GM20431 (cell line): ENCODE measurements at regions not wholly inside any gene's neighbourhood (a gene's known extent, or its start where the extent isn't known, plus 50 kb on each side); places are given as distances from the start of the nearest gene placed in this dataset.

Experiments used
- in situ Hi-C: fragments of 300-500 bp; cut with MseI, MboI; formaldehyde crosslinking; loops from one replicate; pipeline ENCODE4 v1.15.0; 2020; ENCODE audit warnings: low sequenced_read_pairs; ENCODE audit not compliant: unreplicated experiment

- in situ Hi-C loops = no loop called here
Measured at GRCh38 chr3:106245400-106245799, 376.6 kb upstream of the CBLB start.

DNA sequence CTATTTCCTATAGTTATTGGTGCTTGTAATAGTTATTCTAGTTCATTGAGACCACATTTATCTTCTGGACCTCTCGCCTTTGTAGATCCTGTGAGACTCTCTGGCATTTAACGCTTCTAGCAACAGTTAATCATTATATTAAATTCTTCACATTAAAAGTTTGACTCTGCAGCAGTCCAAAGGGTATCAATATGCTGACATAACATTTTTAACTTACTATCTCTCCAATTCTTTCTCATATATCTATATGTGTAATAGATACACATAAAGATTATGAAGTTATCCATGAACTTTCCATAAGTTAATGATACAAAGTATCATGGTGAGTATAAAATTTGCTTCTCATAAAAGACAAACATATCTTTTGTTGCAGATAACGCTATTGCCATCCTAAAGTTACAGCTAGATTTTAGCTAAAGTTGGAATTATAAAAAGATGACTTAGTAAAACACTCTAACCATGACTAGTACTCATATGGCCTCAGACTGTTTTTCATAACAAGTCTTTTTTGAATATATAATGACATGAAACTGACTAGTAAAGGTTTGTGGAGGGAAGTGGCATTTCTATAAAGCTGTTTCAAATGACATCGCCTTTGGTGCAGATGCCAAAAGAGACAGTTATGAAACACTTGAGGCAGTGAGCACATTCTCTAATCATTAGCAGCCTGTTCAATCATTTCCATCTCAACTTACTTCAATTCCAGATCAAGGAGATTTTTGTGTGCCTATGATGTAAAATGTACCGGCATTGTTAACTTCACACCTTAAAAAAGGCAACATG is 379.3 kb upstream of the CBLB start:
- in situ Hi-C loops = no loop called here

DNA sequence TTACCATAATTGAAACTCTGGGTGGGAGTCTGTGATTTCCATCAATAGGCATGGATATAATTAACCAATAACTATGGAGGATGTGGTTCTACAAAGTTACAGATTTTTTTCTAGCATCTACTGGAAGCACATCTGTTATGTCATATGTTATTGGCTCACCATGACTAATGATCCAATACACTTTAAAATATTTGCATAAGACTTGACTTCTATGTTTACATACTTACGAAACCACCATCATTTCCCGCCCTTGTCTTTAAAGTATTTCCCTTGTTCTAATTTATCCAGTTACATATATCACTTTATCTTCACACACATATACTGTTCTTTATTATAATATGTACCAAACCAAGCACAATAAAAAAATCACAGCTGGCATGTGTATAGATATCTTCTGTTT is 380.3 kb upstream of the CBLB start:
- in situ Hi-C loops = no loop called here

DNA sequence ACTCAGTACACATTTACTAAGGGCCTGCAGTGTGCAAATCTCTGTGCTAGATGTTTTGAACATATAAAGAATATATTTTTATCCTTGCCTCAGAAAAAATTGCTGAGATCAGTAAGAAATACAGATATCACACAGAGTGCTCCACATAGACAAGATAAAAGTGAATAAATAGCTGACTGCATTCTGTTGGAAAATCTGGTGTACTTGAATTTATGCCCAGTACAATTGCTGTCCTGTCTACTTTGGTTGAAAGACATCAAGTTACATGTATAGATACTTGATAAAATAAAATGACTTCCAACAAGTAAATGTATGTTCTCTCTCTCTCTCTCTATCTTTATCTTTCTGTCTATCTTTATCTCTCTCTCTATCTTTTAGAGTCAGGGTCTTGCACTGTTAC is 381.2 kb upstream of the CBLB start:
- in situ Hi-C loops = no loop called here

DNA sequence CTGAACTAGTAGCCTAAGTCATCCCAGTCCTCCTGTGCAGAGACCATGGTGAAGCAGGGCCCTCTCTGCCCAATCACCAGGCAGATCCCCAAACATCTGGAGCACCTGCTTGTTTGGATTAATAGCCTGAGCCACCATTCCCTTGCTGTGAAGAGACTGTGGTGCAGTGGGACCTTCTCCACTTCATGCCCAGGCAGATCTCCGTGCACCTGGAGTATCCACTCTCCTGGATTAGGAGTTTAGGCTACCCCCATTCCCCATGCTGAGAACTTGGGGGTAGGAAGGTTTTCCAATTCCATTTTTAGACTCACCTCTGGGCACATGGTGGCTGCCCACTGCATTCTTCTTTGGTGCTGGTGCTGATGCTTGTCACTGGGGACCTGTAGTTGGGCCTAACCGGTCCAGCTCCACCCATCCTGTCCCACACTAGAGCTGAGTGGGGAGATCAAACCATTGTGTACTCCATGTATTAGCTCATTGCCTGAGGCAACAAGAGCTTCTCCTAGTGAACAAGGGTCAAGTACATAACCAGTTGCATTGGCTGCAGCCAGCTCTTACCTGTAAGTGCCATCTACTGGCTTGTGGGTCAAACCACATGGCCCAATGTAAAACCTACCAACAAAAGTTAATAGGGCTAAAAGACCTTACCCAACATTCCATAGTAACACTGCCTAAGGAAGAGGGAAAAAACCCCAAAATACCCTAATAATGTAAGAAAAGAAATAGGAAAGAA is 382.5 kb upstream of the CBLB start:
- in situ Hi-C loops = no loop called here

- in situ Hi-C loops = no loop called here
Measured at GRCh38 chr3:106255870-106256248, 387.0 kb upstream of the CBLB start.

DNA sequence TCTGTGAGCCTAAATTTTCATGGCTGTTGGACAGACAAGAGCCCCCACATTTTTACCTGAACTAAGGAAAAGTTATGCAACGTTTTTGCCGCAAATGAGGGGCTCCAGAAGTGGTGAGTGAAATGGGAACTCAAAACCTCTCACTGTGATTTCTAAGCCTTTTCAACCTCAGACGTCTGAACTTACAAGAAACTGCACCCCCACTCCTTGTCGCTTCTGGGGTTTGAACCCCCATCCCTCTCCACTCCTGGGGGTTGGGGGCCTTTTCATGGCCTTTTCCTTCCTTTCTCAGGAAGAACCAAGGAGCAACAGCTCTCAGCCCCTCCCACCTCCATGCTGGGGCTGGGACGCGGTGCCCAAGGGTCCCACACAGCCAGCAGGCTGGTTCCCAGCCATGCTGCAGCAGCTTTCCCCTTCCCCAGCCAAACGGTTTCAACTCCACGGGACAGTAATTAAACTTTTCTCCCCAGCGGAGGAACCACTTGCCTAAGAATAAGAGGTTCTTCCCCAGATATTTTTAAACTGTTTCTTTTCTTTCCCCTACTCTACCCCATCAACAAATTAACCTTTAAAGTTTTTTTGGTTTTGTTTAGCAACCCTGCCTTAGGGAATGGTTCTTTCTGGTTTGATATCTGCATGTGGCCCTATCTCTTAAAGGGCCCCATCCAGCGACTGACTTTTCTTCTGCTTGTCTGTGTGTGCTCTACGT is 387.6 kb upstream of the CBLB start:
- in situ Hi-C loops = no loop called here

DNA sequence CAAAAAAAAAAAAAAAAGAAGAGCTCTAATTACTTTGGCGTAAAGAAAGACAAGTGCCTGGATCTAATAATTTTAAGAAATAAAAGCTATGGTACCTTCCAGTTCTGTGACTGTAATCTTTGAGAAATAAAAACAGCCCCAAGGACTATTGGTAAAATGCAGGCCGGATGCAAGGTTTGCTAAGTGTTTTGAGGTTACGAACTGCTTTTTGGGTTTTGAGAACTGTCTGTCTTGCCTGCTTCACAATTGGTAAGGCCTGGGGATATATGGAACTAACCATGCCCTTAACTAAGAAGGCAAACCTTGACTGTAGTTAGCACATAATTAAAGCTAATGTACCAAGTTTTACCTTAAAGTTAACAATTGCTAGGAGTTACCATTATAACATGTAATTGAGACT is 388.4 kb upstream of the CBLB start:
- in situ Hi-C loops = no loop called here

- in situ Hi-C loops = no loop called here
Measured at GRCh38 chr3:106261396-106261795, 392.6 kb upstream of the CBLB start.

DNA sequence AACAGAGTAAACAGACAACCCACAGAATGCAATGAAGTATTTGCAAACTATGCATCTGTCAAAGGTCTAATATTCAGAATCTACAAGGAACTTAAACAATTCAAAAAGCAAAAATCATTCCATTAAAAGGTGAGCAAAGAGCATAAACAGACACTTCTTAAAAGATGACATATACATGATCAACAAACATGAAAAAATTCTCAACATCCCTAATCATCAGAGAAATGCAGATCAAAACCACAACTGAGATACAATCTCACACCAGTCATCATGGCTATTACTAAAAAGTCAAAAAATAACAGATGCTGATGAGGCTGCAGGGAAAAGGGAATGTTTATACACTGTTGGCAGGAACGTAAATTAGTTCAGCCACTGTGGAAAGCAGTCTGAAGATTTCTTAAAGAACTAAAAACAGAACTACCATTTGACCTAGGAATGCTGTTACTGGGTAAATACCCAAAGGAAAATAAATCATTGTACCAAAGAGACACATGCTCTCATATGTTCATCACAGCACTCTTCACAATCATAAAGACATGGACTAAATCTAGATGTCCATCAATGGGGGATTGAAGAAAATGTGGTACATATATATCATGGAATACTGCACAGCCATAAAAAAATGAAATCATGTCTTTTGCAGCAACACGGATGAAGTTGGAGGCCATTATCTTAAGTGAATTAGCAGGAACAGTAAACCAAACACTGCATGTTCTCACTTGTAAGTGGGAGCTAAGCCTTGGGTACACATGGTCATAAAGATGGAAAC is 393.3 kb upstream of the CBLB start:
- in situ Hi-C loops = no loop called here

GRCh38 chr3:106263011-106263410 is 394.2 kb upstream of the CBLB start:
- in situ Hi-C loops = no loop called here

DNA sequence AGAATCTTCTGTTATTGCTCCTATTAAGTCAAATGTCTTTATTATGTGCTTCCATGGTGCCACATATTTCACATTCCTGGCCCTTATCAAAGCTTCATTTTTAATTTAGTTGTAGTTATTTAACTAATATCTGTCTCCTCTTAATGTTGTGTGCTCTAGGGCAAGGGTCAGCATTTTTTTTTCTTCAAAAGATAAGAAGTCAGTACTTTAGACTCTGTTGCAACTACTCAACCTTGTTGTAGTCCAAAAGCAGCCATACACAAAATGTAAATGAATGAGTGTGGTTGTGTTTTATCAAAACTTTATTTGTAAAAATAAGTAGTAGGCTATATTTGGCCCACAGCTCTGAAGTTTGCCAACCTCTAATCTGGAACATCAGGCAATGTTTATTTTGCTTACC is 394.7 kb upstream of the CBLB start:
- in situ Hi-C loops = no loop called here

- in situ Hi-C loops = no loop called here
Measured at GRCh38 chr3:106265704-106266103, 396.9 kb upstream of the CBLB start.

DNA sequence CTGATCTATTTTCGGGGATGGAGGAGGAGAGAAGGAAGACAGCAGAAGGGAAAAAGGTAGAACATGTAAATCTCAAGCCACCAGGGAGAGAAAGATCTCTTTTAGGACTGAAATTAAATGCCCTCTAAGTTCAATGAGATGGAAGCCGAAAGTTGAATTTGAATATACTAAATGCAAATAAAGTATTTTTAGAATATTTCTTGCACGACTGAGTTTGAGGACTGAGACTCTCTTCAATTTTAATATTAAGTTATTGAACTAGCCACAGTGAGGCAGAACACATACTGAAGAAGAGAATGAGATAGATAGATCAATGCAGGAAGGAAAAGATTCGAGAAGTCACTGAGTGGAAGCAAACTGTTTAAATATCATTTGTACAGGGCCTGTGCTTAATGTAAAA is 399.9 kb upstream of the CBLB start:
- in situ Hi-C loops = no loop called here

- in situ Hi-C loops = no loop called here
Measured at GRCh38 chr3:106272302-106272701, 403.5 kb upstream of the CBLB start.

DNA sequence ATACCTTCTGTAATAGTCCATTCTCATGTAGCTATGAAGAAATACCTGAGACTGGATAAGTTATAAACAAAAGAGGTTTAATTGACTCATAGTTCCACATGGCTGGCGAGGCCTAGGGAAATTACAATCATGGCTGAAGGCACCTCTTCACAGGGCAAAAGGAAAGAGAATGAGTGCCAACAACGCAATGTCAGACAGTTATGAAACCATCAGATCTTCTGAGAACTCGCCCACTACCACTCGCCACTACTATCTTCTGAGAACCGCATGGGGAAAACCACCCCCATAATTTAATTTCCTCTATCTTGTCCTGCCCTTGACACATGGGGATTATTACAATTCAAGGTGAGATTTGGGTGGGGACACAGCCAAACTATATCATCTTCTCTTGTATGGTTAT is 406.8 kb upstream of the CBLB start:
- in situ Hi-C loops = no loop called here

DNA sequence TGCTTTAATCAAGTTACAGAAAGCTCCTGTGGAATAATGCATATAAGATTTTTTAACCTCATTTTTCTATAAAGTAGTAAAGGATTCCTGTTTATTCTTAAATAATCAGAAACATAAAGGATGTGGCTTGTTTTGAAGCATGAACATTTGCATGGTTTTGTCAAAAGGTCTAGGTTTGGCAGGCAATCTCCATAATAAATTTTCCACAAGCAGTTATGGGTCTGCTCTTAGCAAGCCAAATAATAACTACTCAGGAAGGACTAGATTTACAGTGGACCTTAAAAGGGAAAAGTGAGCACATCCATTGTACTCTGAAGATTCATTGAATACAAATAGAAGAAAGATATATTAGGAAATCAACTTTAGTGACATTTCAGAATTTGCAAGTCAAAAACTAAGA is 407.3 kb upstream of the CBLB start:
- in situ Hi-C loops = no loop called here

DNA sequence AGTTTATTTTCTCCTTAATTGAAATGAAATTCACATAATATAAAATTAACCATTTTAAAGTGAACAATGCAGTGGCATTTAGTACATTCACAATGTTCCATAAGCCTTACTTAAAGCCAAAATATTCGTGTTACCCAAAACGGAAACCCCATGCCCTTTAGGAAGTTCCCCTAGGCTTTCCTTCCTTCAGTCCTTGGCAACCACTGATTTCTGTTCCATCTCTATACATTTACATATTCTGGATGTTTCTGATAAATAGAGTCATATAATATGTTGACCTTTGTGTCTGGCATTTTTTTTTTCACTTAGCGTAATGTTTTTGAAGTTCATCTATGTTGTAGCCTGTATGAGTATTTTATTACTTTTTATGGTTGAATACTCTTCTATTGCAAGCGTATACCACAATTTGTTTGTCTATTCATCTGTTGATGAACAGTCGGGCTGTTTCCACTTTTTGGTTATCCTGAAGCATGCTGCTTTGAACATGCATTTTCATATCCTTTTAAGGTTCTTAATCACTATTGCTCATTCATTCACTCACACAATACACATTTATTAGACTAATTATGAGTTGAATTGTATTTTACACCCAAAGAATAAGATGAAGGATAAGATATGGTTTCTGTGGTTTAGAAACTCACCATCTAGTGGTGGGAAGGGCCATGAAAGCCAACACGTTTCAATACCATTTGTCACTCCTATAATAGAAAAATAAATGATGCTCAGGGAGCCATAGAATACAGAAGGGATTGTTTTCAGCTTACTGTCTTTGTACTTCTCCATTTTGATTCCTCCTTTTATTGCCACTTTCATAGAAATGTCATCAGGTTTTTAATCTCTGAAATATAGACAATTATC is 408.2 kb upstream of the CBLB start:
- in situ Hi-C loops = no loop called here

DNA sequence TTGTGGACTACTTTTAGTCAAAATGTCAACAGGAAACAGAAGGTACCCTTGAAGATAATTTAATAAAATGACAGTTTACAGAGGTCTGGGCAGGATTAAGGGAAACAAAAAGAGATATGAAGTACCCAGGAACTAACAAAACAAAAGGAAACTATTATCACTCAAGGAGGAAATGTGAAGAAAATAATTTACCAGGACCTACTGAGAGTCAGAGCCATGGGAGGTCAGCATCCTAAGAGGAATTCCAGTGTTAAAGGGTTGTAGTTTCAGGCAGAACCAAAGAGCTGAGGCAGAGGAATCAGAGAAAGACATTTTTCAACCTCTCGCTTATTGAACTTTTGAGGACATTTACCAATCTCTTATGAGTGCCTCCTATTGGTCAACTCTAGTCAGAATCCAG is 408.9 kb upstream of the CBLB start:
- in situ Hi-C loops = no loop called here

DNA sequence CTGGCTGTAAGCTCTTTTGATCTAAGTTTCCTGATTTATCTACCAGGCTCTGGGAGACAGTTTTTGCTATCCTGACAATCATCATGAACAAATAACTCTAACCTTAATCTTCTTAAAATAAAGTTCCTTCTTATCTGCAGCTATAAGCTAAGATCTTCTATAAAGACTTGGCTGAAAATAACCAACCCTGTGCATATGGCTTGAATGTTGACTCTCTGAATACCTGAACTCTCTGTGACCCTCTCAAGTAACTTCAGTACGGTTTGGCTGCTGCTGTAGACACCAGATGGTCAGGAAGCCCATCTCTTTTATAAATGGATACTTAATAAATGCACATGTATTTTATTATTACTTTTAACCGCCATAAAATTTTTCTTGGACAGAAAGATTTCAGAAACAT is 412.4 kb upstream of the CBLB start:
- in situ Hi-C loops = no loop called here
